Raji (cell line): ENCODE measurements at regions not wholly inside any gene's neighbourhood (a gene's known extent, or its start where the extent isn't known, plus 50 kb on each side); places are given as distances from the start of the nearest gene placed in this dataset.

Experiments used
- POLR2A ChIP-seq: IDR thresholded peaks from 2 replicates; pipeline ENCODE4 v1.6.1; 2011; ENCODE audit warnings: low read depth, low read length, control low read depth; ENCODE audit not compliant: insufficient read depth

DNA sequence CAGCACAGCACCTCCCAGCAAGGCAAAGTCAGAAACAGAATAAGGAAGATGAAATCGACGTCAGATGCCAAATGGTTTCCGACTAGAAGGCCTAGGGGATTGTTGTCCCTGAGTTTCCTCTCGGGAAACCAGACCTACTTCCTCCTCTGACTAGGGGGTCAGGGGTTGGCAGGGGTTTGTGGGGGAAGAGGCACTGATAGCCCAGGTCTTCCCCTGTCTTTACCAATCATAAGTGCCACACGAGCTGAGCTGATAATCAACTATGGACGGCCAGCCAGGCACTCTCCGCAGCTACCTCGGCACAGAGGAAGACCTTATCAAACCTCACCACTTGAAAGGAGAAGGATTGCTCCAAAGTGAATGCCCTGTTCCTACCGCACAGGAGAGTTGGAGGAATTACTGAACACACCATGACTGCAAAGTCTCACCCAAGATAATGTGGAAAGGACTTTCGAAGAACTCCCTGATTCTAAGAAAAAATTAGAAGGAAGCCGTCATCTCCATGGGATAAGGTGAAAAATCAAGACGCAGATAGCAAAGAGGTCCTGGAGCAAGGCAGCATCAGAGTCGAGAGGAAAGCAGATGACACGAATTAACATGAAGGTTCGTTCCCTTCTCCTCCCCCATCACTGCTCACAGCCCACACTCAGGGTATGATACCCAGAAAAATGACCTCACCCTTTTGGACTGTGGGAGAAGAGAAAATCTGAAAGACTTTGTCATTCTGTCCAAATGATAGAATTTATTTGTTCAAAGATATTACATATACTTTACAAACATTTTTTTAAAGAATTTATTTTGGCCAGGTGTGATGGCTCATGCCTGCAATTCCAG lies 77.7 kb upstream of the MED13L start:
- no peak for TF ChIP-seq POLR2A

DNA sequence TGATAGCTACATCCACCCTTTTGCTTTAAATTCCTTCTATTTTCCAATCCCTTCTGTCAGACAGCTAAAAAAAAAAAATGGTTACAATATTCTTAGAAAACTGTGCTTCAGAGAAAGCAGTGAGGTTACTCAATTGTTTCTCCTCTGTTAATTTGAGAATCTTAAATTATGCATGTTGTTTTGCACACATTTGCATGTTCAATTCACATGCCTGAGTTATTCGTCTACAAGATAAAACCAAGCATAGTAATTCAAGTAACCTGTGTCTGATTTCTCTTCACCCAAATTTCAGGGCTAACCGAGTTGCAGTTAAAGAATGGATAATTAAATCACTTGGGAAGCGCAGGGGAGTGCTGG lies 81.0 kb upstream of the MED13L start:
- no peak for TF ChIP-seq POLR2A

DNA sequence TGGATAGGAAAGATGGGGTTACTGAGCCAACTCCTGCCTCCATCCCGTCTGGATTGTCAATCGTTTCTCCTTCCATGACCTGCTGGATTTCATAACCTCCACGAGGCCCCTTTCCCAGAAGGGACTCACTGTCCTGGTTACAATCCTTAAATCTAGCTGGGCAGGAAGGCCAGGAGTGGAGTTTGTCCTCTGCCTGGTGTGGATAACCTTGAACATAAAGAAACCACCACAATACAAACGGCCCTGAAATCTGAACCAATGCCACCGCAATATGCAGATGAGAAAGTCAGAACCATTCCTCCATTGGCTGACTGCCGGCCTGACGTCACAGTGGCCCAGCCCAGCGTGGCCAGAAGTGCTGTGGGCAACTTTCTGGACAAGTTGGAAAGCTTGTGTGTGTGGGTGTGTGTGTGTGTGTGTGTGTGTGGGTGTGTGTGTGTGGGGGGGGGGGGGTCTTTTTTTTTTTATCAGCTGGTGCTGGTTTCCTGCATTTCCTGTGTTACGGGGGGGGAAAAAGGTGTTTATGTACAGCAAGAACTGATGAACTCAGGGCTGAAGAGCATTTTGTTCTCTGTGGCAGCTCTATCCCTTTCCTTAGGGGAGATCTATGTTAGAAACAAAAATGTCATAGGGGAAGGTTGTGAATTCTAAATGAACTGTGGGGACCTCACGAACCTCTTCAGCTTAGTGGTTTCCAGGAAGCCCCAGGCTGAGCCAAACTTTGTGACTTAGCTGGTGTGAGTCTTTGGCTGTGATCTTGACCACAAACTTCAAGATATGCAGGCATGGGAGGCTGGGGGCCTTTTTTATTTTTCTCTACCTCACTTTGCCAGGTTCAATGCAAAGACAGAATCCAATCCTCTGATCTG lies 81.6 kb upstream of the MED13L start:
- TF ChIP-seq POLR2A = no peak

DNA sequence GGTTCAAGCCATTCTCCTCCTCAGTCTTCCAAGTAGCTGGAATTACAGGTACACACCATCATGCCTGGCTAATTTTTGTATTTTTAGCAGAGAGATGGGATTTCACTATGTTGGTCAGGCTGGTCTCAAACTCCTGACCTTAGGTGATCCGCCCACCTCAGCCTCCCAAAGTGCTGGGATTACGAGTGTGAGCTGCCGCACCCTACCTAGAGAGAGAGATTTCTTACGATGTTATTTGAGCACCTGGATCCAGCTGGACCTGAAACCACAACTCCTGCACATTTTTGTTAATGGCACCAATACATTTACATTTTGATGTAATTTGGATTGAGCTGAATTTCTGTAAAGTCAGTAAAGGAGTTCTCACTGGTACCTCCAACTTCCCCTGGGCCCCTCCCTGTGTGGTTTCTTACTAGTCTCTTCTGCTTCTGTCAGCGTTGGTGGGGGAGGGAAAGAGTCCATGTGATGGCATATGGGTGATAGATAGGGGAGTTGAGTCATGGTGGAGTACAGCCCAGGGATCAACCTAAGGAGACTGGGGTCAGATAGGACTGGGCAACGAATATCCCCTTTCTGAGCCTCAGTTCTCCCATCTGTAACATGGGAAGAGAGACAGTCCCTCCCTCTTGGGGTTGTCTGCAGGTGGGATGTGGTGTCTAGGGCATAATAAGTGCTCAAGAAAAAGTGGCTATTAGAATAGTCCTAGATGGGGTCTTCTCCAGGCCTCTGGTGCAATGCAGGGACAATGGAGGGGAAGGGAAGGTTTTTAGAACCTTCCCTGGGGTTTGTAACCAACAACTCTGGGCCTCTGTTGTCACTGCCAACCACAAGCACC lies 83.3 kb upstream of the MED13L start:
- no peak for TF ChIP-seq POLR2A

GRCh38 chr12:116361414-116362223 lies 84.1 kb upstream of the MED13L start:
- TF ChIP-seq POLR2A = no peak

- no peak for TF ChIP-seq POLR2A
These were observed 87.6 kb upstream of the MED13L start for GRCh38 chr12:116365114-116365513.

- TF ChIP-seq POLR2A = no peak
These were observed 88.3 kb upstream of the MED13L start for GRCh38 chr12:116365606-116366455.

- no peak for TF ChIP-seq POLR2A
These were observed 88.9 kb upstream of the MED13L start for GRCh38 chr12:116366456-116366776.

GRCh38 chr12:116366824-116367223 lies 89.3 kb upstream of the MED13L start:
- TF ChIP-seq POLR2A = no peak

GRCh38 chr12:116368196-116369194 lies 91.0 kb upstream of the MED13L start:
- TF ChIP-seq POLR2A = no peak

GRCh38 chr12:116370004-116370404 lies 92.5 kb upstream of the MED13L start:
- TF ChIP-seq POLR2A = no peak

DNA sequence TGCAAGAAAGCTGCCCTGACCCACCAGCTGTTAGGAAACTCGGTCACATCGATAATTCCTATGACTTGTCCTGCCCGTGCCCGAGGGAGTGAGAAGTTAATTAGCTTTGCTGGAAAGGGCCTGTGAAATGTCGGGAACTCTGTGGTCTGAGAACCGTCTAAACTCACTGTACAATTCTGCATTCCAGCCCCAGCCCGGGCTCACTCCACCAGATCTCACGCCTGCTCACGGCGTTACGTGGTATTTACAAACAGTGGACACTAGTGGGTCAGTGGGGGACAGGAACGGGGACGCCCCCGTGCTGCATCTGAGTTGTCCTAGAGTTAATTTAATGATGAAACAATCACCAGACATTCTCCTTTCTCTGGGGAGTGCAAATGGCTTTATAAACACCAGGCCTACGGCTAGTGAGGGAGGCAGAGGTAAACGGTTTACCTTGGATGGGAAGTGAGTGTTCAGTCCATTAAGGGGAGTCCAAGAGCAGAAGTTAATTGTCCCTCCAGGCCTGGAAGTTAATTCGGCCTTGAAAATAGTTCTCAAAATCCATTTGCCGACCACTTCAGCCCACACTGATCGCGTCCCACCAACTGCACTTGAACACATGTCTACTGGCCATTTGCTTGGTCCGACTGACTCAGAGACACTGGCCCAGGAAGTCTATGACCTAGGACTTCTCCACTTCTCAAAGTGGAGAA lies 93.5 kb upstream of the MED13L start:
- TF ChIP-seq POLR2A = no peak

- no peak for TF ChIP-seq POLR2A
These were observed 95.3 kb upstream of the MED13L start for GRCh38 chr12:116372815-116373214.
